ENCODE measurements at regions not wholly inside any gene's neighbourhood (a gene's known extent, or its start where the extent isn't known, plus 50 kb on each side); places are given as distances from the start of the nearest gene placed in this dataset.

GRCh38 chr2:234733795-234734600 lies 217.8 kb upstream of the SH3BP4 start:
- TF ChIP-seq POLR2AphosphoS5 (IDR thresholded peaks at IDR 0.05; ENCODE audit: insufficient read depth in 1 of 2, low read depth in 1 of 2) (no peak), CTCF (IDR thresholded peaks at IDR 0.05) (no peak), POLR2A (IDR thresholded peaks at IDR 0.05) (no peak)

Data from vagina (tissue), 2 donors.